ENCODE measurements at regions not wholly inside any gene's neighbourhood (a gene's known extent, or its start where the extent isn't known, plus 50 kb on each side); places are given as distances from the start of the nearest gene placed in this dataset.
"Not testable (repeated sequence)": the region's sequence is repeated elsewhere in the genome, so short reads cannot be mapped to it uniquely, and the experiment has no call there.

- DNase-seq (ENCODE audit: low spot score): no peak
Measured at GRCh38 chr6:150496629-150497028, 103.1 kb upstream of the PLEKHG1 start.

DNA sequence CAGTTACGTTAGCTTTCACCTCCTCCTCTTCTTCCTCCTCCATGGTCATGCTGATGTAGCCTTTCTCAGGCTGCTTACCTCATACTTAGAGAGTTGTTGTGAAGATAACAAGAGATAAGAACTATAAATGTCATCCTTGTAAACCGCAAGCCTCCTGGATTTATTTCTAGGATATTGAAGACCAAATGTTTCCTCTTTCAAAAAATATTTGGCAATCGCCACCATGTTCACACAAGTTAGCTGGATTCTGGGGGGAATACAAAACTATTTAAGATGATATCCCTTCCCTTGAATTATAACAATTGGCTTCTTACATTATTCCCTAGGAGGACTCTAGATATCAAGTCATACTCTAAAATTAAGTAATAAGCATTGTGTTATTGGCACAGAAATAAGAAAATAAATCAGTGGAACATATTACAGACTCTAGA, 99.8 kb upstream of the PLEKHG1 start:
- DNase-seq (ENCODE audit: low spot score): no peak

- not testable (repeated sequence) for DNase-seq (ENCODE audit: low spot score)
Measured at GRCh38 chr6:150500568-150500967, 99.1 kb upstream of the PLEKHG1 start.

GRCh38 chr6:150503041-150503440, 96.6 kb upstream of the PLEKHG1 start:
- no peak for DNase-seq (ENCODE audit: low spot score)

DNA sequence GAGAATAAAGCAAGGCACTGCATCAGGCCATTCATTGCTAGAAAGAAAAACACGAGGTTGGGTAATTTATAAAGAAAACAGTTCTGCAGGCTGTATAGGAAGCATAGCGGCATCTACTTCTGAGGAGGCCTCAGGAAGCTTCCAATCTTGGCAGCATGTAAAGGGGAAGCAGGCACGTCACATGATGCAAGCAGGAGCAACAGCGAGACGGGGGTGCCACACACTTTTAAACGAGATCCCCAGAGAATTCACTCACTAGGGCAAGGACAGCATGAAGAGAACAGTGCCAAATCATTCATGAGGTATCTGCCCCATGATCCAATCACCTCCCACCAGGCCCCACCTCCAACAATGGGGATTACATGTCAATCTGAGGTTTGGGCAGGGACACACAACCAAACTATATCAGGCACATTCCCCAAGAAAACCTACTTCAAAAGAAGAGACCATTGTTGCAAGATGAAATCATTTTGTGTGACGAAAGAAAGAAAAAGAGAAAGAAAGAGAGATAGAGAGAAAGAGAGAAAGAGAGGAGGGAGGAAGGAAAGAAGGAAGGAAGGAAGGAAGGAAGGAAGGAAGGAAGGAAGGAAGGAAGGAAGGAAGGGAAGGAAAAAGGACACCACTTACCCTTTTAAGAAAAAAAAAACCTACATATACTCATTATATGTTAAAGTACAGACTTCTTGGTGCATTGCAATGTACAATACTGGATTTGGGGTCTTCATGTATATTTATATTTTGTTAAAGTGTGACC, 95.9 kb upstream of the PLEKHG1 start:
- no peak for DNase-seq (ENCODE audit: low spot score)

DNA sequence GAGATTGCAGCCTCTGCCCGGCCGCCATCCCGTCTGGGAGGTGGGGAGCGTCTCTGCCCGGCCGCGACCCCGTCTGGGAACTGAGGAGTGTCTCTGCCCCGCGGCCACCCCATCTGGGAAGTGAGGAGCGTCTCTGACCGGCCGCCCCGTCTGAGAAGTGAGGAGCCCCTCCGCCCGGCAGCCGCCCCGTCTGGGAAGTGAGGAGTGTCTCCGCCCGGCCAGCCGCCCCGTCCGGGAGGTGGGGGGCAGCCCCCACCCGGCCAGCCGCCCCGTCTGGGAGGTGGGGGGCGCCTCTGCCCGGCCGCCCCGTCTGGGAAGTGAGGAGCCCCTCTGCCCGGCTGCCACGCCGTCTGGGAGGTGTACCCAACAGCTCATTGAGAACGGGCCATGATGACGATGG, 92.3 kb upstream of the PLEKHG1 start:
- DNase-seq (ENCODE audit: low spot score): not testable (repeated sequence)

- no peak for DNase-seq (ENCODE audit: low spot score)
Measured at GRCh38 chr6:150510576-150510975, 89.1 kb upstream of the PLEKHG1 start.

GRCh38 chr6:150511313-150511712, 88.4 kb upstream of the PLEKHG1 start:
- no peak for DNase-seq (ENCODE audit: low spot score)

DNA sequence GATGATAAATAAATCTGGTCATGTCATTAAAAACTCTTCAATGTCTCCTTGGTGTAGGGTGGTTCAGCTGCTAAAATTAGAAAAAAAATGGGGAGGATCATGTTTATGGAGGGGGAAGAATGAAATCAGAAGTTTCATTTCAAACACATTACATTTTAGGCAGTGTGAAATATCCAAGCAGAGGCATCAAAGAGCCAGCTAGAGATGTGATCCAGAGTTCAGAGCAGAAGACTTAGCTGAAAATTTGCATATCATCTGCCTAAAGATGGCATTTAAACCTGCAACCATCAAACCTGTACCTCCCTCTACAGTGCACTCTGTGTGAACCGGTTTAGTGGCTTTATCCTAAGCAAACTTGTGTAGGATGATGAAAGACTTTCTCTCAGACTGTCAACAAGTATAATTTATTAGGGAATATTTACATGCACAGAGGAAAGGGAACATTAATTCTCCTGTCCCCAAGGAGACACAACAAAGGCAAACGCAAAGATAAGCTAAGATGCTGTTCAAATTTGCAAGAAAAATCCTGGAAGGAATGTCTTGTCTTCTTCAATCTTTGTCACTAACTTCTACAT, 84.8 kb upstream of the PLEKHG1 start:
- DNase-seq (ENCODE audit: low spot score): no peak

GRCh38 chr6:150516199-150516598, 83.5 kb upstream of the PLEKHG1 start:
- DNase-seq (ENCODE audit: low spot score): no peak

DNA sequence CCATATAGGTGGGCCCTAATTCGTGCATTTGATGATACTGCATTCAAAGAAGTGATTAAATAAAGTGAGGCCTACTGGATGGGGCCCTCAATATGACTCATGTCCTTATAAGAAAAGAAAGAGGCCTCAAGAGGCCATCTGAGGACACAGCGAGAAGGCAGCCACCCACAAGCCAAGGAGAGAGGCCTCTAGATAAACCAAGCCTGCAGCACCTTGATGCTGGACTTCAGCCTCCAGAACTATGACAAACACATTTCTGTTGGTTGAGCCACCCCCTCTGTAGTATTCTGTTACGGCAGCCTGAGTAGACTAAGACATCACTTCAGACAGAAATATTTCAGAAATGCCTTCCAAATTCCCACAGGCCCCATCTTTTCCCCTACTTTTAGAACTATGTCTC, 82.5 kb upstream of the PLEKHG1 start:
- no peak for DNase-seq (ENCODE audit: low spot score)

- no peak for DNase-seq (ENCODE audit: low spot score)
Measured at GRCh38 chr6:150521482-150521881, 78.2 kb upstream of the PLEKHG1 start.

DNA sequence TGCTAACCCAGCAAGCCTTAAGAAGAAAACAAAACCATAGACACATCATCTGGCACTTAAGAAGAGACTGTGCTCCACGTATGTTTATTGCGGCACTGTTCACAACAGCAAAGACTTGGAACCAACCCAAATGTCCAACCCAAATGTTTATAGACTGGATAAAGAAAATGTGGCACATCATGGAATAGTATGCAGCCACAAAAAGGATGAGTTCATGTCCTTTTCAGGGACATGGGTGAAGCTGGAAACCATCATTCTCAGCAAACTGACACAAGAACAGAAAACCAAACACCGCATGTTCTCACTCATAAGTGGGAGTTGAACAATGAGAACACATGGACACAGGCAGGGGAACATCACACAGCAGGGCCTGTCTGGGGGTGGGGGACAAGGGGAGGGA, 76.5 kb upstream of the PLEKHG1 start:
- not testable (repeated sequence) for DNase-seq (ENCODE audit: low spot score)

GRCh38 chr6:150525300-150525699, 74.4 kb upstream of the PLEKHG1 start:
- no peak for DNase-seq (ENCODE audit: low spot score)

DNA sequence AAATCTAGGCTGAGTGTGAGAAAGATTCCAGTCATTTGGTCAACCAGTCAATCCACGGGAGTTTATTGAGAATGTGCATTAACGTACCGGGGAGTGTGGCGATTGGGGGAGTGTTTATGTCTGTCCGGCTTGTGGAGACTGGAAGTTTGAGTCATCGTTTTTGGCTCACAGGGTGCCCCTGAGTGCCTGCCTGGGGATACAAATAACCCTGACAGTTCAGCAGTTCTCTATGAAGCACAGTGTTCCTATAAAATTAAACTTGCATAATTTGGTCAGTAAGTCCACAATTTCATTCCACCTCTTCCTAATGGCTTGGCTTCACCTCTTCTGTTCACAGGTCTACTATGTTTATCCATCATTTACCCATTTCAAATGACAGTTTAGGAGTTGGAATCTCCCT, 72.6 kb upstream of the PLEKHG1 start:
- DNase-seq (ENCODE audit: low spot score): no peak

- no peak for DNase-seq (ENCODE audit: low spot score)
Measured at GRCh38 chr6:150528648-150529285, 70.9 kb upstream of the PLEKHG1 start.

DNA sequence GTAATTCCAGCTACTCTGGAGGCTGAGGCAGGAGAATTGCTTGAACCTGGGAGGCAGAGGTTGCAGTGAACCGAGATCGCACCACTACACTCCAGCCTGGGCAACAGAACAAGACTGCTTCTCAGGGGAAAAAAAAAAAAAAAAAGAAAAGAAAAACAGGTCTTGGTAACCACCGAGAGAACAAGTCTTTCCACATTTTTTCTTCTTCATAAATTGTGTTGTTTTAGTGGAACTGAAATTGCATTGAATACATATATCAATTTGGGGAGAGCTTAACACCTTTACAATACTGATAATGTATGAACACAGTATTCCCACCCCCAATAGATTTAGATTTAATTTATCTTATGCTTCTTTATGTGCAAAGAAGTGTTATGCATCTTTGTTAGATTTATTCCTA, 70.0 kb upstream of the PLEKHG1 start:
- no peak for DNase-seq (ENCODE audit: low spot score)

DNA sequence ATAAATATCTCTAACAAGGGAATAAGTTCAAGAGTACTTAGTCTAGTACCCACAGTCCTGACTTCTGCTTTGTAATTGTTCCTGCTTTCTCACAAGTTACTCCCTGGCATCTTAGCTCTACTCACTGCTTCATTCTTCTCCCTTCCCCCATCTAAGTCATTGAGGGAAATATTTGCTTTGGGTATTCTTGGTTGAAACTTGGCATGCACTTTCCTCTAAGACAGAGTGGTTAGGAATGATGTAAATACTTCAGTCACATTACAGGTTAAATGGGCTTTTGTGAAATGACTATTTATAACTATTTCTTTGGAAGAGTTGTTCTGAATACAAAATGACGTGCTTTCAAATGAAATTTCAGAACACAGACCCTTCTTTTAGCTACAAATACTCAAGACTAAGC, 67.7 kb upstream of the PLEKHG1 start:
- no peak for DNase-seq (ENCODE audit: low spot score)

GRCh38 chr6:150534553-150534952, 65.1 kb upstream of the PLEKHG1 start:
- DNase-seq (ENCODE audit: low spot score): no peak

DNA sequence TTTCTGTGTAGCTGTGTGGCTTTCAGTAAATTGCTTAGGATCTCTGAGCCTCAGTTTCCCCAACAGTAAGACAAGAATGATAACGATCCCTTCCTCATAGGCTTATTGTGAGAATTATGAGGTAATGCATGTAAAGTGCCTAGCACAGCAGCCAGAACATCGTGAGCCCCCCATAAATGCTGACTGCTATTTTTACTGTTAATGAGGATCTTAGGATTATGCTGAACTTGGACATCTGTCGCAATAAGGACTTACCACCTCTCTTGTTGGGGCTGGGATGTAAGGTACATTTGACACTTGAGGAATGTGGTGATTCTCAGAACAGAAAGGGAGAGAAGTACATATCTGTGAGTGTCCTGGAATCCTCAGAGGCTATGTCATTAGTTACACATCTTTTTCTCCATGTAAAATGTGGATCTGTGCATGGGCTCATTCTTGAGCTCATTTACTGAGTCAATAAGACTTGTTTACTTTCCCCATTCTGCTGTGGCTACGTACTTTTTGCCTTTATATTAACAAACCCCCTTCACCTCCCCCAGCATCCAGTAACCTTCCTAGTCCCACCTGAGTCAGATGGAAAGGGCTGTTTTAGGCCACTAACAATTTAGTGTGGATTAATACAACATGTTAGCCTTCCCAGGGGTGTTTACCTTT, 64.4 kb upstream of the PLEKHG1 start:
- DNase-seq (ENCODE audit: low spot score): no peak

- no peak for DNase-seq (ENCODE audit: low spot score)
Measured at GRCh38 chr6:150535818-150536220, 63.9 kb upstream of the PLEKHG1 start.

DNA sequence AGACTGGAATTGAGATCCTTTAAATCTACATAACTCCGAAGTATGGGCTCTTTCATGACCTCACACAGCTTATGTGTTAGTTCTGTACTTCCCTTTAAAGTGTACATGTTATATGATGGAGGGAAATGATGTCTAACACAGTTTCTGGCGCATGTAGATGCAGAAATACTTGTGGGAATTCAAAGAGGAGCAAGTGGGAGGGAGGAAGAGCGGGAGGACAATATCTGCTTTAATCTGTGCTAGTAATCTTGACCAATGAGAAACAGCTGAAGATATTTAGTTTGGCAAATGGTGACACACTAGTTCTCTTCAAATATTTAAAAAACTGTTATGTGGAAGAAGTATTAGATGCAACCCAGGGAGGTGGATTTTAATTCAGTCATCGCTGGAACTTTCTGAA, 62.9 kb upstream of the PLEKHG1 start:
- DNase-seq (ENCODE audit: low spot score): no peak

DNA sequence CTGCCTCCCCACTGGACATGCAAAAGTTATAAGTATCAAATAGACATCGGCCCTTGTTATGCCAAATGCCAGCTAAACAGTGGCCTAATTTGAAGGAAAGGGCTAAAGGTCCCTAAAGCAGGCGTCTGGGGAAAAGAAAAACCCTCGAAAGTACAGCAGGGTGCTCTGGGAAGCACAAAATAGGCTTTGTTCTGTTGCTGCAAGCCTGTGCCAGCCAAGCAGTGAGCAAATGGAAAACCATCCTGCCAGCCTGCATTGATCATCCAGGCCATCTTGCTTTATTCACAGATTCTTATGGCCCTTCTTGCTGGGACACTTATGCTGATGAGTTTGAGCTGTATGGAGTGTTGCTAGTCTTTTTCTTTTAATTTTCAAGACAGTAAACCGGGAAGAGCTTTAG, 62.2 kb upstream of the PLEKHG1 start:
- no peak for DNase-seq (ENCODE audit: low spot score)
